MCF 10A (cell line): ENCODE measurements at regions not wholly inside any gene's neighbourhood (a gene's known extent, or its start where the extent isn't known, plus 50 kb on each side); places are given as distances from the start of the nearest gene placed in this dataset.

ENCODE experiments used
- BruUV-seq: library from RNA; stranded (reverse); fragments of 400-500 nt; replicated peaks from 2 replicates; lab custom pipeline; 2021; lab: Mats Ljungman, UMichigan
- CTCF ChIA-PET: fragments of 300-600 bp; sonication (Branson Sonifier 250); formaldehyde crosslinking; extraction: SDS; loops from one replicate; lab custom pipeline; 2021; ENCODE audit warnings: antibody characterized with exemption, inconsistent platforms; lab: Yijun Ruan, JAX
- POLR2A ChIA-PET: fragments of 300-600, 350-650 bp; sonication (Branson Sonifier 250); formaldehyde crosslinking; extraction: SDS; loops from one replicate; lab custom pipeline; 2020; ENCODE audit warnings: antibody characterized with exemption, inconsistent platforms; lab: Yijun Ruan, JAX
- DNase-seq: peaks from one replicate; pipeline ENCODE4 v3.0.0-alpha.2; 2018; ENCODE audit not compliant: unreplicated experiment
- H3K27ac Mint-ChIP-seq: one replicate; pipeline ENCODE4 v1.8.0; 2022; ENCODE audit warnings: mild to moderate bottlenecking, low read depth, mixed read lengths; ENCODE audit not compliant: unreplicated experiment
- H3K27me3 Mint-ChIP-seq: one replicate; pipeline ENCODE4 v1.8.0; 2022; ENCODE audit warnings: mixed read lengths; ENCODE audit not compliant: insufficient read depth, unreplicated experiment
- H3K36me3 Mint-ChIP-seq: one replicate; pipeline ENCODE4 v1.8.0; 2022; ENCODE audit warnings: mild to moderate bottlenecking, moderate library complexity, mixed read lengths; ENCODE audit not compliant: insufficient read depth, unreplicated experiment
- H3K4me1 Mint-ChIP-seq: one replicate; pipeline ENCODE4 v1.8.0; 2022; ENCODE audit warnings: mixed read lengths; ENCODE audit not compliant: insufficient read depth, unreplicated experiment
- H3K4me3 Mint-ChIP-seq: one replicate; pipeline ENCODE4 v1.8.0; 2022; ENCODE audit warnings: mild to moderate bottlenecking, moderate library complexity, mixed read lengths; ENCODE audit not compliant: unreplicated experiment
- H3K9me3 Mint-ChIP-seq: one replicate; pipeline ENCODE4 v1.8.0; 2022; ENCODE audit warnings: mixed read lengths; ENCODE audit not compliant: unreplicated experiment
- CTCF ChIP-seq: fragments of 200-600 bp; IDR thresholded peaks from one replicate; pipeline ENCODE4 v1.8.0; 2022; ENCODE audit warnings: antibody characterized with exemption, mild to moderate bottlenecking; ENCODE audit not compliant: unreplicated experiment
- intact Hi-C: fragments of 100-400 bp; cut with micrococcal nuclease; formaldehyde crosslinking; loops from 2 replicates; pipeline ENCODE4 v1.14.1; 2022

GRCh38 chr4:26217961-26218676 lies 102.7 kb upstream of the RBPJ start:
- no peak overlapping the region for H3K27ac Mint-ChIP-seq
- POLR2A ChIA-PET = interaction anchor here (1.0 kb wide), 1 partner anchor 17 kb away, joined by 4 read pairs; no protein-coding TSS in a partner anchor

GRCh38 chr4:26218677-26219605 lies 101.9 kb upstream of the RBPJ start:
- ChIA-PET CTCF (interaction anchor here (0.6 kb wide), 1 partner anchor 128 kb away, joined by 3 read pairs; no protein-coding TSS in a partner anchor), POLR2A (no interaction called here)
- Mint-ChIP-seq H3K4me3 (no peak overlapping the region), H3K27me3 (peaks cover 8% of the 10 kb centered on the region), H3K27ac (no peak overlapping the region), H3K36me3 (no peaks in the 10 kb centered on the region), H3K9me3 (no peaks in the 10 kb centered on the region), H3K4me1 (peaks cover 31% of the 10 kb centered on the region)
- TF ChIP-seq CTCF = no peak
- BruUV-seq = no TSS peak
- no peak for DNase-seq
- intact Hi-C loops = no loop called here

More at GRCh38 chr4:26217961-26218676, 102.7 kb upstream of the RBPJ start:
- Mint-ChIP-seq H3K27me3 (peaks cover 16% of the 10 kb centered on the region), H3K9me3 (no peaks in the 10 kb centered on the region), H3K4me3 (no peak overlapping the region), H3K36me3 (no peaks in the 10 kb centered on the region), H3K4me1 (peaks cover 30% of the 10 kb centered on the region)
- BruUV-seq = no TSS peak
- CTCF ChIA-PET = no interaction called here
- intact Hi-C loops = no loop called here
- TF ChIP-seq CTCF = no peak
- DNase-seq = no peak

- Mint-ChIP-seq H3K36me3 (no peaks in the 10 kb centered on the region), H3K27ac (no peak overlapping the region), H3K9me3 (no peaks in the 10 kb centered on the region), H3K4me1 (peaks cover 27% of the 10 kb centered on the region), H3K4me3 (no peak overlapping the region), H3K27me3 (no peaks in the 10 kb centered on the region)
- no TSS peak for BruUV-seq
- peak; percentile 63 for DNase-seq
- no peak for TF ChIP-seq CTCF
- POLR2A ChIA-PET = no interaction called here
- intact Hi-C loops = loop anchor here (1.0 kb wide), 1 partner anchor 23 kb away; no protein-coding TSS in a partner anchor
- CTCF ChIA-PET = no interaction called here
Observed at GRCh38 chr4:26220696-26221095, 100.1 kb upstream of the RBPJ start.

GRCh38 chr4:26223155-26223554 lies 97.7 kb upstream of the RBPJ start:
- Mint-ChIP-seq H3K36me3 (no peaks in the 10 kb centered on the region), H3K4me1 (peaks cover 27% of the 10 kb centered on the region), H3K27ac (no peak overlapping the region), H3K27me3 (no peaks in the 10 kb centered on the region), H3K9me3 (no peaks in the 10 kb centered on the region), H3K4me3 (no peak overlapping the region)
- no peak for TF ChIP-seq CTCF
- POLR2A ChIA-PET = no interaction called here
- CTCF ChIA-PET = no interaction called here
- intact Hi-C loops = no loop called here
- BruUV-seq = no TSS peak
- no peak for DNase-seq
